GM19455 (cell line): ENCODE measurements at regions not wholly inside any gene's neighbourhood (a gene's known extent, or its start where the extent isn't known, plus 50 kb on each side); places are given as distances from the start of the nearest gene placed in this dataset.
"Not testable (repeated sequence)": the region's sequence is repeated elsewhere in the genome, so short reads cannot be mapped to it uniquely, and the experiment has no call there.

ENCODE experiments used
- ATAC-seq: cut with Tn5 transposase; IDR thresholded peaks from one replicate; pipeline ENCODE4 v1.9.1; 2021; ENCODE audit not compliant: unreplicated experiment

DNA sequence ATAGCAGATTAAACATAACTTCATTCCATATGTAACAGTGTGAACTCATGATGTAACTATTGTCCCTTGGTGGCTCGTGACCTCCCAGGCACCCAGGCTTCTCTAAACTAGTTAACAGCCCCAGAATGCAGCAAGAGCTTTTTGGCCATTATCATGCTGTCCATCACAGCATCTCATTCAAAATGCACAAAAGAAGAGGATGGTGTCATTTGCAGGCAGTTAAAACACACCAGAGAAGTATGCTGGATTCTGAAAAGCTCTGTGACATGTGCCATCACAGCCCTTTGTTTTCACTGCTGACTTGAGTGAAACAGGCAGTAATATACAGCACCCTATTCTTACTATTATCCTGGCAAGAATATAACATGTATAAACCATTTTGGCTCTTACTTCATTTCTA is 117.6 kb upstream of the CHMP2B start:
- ATAC-seq, result no peak

DNA sequence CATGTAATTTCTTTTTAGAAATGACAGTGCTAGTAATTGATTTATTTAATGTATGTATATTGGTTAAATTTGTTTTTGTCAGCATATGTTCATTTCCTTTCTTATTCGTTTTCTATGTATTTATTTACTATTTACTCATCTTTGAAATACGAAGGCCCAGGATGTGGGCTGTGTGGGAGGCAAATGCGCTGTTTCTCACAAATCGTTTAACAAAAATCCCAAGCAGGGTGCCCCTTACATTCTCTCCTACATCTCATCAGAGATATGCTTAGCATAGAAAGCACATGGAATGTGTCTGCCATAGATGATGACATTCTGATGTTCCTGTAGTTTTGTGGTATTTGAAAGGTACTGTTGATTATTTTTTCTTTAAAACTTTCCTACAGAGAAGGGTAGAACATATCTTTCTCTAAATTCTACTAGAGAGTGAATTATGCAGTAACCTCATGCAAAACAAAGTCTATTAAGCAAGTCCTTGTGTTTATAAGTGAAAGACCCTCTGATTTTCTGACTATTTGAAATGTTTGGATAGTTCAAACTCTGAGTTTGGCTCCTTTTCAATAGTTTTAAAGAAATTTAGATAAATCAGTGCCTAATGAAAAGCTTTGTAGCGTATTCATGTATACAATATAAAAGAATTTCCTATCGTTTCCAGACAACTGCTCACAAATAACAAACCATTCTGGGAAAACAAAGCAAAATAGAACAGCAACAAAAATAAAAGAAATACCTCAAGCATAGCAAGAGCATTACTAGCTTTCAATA is 111.1 kb upstream of the VGLL3 start:
- ATAC-seq, result no peak

DNA sequence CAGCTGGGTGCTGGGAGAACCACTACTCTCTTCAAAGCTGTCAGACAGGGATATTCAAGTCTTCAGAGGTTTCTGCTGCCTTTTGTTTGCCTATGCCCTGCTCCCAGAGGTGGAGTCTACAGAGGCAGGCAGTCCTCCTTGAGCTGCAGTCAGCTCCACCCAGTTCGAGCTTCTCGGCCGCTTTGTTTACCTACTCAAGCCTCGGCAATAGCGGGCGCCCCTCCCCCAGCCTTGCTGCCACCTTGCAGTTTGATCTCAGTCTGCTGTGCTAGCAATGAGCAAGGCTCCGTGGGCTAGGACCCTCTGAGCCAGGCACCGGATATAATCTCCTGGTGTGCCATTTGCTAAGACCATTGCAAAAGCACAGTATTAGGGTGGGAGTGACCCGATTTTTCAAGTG is 106.8 kb upstream of the VGLL3 start:
- not testable (repeated sequence) for ATAC-seq

DNA sequence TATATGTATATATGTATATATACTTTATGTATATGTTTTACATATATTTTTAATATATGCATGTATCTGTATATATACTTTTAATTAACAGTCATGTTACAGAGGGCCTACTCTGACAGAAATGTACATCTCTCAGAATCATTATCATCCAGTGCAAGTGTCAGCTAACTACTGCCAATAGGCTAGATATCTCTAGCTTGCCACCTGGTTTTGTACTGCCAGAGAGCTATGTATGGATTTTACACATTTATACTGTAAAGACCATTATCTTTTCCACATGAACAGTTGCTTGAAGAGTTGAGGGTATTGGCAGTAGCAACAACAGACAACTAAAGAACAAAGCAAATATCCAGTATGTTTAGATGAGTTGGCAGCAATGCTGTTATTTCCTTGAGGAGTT is 99.7 kb upstream of the VGLL3 start:
- no peak for ATAC-seq

DNA sequence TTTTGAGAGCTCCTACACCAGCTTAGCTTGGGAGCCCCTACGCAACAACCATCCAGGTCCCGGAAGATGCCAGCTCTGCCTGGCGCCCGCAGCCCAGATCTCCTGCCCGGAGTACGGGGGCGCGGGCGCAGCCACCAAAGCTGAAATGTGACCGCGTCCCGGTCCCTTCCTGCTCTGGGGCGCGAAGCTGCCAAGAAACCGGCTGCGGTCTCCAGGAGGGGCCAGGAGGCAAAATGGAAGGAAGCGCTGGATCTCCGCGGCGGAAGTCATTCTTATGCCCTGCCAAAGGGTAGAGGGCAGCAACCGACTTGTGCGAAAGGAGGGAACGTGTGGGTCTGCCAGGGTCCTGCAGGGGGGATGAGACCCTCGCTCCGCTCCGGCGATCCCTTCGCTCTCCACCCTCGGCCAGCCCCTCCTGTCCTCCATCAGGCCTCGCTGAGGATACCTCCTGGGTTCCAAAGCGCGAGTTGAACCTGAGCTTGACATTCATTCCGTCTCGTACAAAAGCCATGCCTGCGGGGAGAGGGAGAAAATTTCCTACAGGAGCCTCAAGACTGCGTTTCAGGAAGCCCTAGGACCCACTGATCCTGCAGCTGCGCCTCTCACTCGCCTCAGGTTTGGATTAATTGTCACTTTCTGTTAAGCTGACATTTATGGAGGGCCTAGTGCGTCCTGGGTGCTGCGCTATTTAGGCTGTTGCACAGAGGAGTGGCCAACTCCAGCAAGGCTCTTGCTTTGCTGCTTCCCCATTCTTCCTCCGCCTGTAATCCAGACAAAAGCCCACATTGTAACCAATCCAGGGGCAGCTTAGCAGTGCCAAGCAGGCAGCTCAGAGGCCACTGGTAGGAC is 98.3 kb upstream of the VGLL3 start:
- ATAC-seq, result peak; percentile 59

DNA sequence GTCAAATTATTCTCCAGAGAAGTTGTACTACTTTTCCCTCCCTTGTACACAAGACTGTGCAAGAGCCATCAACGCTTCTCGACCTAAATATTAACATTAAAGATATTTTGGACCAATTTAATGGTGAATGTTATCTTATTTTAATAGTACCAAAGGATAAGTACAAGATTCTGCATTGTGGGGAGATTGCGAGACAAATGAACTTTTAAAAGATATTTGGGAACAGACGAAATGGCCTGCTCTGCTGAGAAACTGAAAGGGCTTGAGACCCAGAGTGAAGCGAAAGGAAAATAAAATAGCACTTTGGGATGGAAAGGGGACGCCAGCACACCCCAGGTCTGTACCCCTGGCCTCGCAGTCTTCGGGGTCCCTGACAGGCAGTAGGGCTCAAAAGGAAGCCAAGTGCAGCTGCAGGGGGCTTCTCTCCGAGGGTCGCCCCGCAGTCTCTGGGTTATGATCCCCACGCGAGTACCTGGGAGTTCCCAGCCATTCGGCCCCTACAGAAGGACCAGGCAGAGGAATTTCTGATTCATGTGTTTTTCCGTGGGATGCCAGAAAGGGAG is 97.6 kb upstream of the VGLL3 start:
- peak; percentile 5 for ATAC-seq

DNA sequence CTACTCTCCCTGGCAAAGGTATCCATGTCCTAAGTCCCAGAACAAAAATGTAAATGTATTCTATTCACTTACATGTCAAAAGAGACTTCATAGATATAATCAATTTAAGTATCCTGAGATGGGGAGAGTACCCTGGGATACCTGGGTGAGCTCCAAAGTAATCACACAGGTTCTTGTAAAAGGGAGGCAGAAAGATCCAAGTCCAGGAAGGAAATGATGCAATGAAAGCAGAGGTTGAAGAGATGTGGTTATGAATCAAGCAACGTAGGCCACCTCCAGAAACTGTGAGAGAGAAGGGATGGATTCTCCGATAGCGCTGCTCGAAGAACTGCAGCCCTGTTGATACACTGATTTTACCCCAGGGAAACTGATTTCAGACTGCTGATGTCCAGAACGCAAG is 93.9 kb upstream of the VGLL3 start:
- no peak for ATAC-seq

DNA sequence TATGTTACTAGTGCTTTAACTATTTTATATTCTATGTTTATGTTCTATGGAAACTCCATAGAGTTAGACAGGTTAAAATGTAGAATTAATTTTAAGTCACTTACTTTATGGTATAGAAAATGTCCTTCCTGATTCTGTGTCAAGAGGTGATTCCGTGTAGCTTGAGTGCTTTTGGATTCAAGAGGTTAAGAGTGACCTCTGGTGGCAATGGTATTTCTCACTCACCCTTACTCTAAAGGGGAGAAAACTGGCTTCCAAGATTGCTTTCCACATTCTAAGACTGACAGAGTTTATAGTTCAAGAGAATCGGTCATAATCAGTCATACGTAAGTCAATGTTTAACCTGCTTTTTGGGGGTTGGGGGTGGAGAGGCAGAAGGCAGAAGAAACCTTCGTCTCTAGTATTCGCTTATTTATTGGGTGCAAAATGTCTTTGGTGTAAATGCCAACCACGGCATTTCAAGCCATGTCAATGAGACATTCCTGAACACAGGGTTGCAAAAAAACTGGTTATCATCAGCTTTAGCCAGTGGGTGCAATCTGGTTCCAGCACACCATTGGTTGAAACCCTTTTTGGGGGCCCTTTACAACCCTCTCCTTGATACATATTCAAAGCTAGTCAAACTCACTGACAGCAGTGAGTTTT is 92.0 kb upstream of the VGLL3 start:
- ATAC-seq, result no peak

DNA sequence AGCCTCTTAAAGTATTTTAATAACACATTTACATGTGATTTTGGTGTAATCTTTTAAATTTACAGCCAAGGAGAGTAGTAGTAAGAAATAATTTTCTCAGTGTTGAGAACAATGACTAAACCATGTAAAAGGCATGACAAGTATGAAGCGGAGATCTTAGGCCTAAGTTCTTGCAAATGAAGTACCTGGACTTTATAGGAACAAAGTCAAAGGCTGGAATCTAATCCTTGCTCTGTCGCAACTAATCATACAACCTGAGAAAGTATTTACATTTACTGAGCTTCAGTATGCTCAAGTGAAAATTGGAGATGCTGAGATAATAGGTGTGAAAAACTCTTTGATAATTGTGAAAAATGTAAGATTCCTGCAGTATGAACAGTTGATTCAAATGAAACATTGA is 86.4 kb upstream of the VGLL3 start:
- ATAC-seq, result no peak

DNA sequence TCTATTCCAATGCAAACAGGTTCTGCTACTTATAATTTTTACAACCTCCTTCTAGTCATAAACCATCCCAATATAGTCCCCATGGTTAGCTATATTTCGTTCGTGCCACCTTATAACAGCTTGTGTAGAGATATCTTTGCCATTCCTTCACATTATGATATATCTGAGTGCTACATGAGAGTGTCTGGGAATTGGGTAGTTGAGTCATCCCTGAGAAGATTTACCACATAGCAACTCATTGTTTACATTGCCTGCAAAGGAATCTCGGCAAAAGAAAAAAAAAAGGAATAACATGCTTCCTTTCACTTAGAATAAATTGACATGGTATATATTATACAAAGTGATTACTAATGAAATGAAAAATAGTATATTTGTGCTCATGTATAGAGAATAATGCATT is 86.0 kb upstream of the VGLL3 start:
- ATAC-seq, result no peak

DNA sequence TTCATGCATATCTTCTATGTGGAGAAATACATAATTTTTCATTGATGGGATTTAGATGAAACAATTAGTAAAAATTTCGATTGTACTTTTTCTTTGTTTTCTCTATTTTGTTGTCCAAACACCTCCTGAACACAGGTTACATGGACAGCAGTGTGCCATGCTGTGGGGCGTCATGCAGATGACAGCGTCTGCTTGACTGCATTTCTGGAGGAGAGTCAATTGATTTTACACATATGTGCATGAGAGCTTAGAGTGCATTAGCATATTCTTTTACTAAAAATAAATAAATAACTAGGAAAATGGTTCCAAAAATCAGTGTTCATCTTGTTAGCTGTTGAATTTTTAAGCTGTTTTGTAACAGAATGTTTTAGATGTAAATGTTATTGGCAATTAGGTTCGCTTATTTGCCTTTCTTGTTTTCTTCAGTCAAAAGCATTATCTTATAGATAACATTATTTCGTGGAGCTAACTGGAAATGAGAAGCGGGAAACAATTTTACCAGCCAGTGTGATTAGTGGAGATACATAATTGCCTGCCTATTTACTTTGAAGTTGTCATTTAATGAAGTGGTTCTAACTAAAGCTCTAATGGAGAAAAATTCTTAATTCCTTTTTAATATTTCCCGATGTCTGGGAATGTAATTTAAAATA is 82.7 kb upstream of the VGLL3 start:
- ATAC-seq, result no peak

DNA sequence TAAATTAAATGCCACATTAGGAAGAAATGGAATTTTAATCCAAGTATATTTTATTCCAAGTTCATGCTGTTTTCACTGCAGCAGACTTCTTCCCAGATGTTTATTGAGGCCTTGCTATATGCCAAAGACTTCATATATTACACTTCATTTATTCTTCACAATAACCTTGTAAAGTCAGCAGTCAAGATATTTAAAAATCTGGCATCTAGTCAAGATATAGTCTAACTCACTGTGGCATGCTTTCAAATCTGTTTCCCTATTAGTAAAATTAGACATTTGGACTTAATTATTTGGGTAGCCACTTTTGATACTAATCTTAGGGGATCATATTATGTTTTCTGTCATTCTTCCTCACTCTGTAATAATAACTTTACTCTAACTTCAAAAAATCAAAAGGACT is 81.5 kb upstream of the VGLL3 start:
- ATAC-seq, result no peak

DNA sequence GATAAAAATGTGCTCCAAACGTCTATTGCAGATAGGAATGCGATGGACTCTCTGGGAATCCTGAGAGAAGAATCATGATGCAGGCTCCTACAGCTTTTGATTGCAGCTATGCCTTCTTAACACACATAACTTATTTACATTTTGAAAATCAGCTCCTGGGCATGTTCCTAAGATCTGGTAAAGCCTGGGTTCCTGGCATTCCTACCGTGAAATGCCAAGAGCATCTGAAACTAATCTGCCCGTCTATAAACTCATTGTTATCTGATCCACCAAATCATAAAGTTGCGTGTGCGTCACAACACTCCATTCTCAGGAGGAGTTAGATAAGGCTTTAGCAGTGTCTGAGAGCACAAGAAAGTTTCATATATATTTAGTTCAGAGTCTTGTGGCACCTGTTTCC is 79.0 kb upstream of the VGLL3 start:
- no peak for ATAC-seq

DNA sequence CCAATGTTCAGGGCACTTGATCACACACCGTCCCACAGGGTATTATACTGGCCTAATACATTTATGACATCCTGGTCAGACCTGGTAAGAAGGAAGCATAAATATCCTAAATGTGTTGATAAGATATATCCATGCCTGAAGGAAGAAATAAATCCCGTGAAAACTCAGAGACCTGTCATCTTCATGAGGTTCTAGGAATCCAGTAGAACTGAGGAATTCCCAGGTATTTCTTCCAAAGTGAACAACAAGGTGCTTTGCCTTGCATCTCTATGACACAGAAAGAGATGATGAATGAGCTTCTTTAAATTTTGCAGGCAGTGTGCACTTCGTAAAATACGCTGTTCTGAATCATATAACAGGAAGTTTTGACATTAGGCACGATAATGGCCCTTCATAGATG is 78.1 kb upstream of the VGLL3 start:
- ATAC-seq, result no peak

DNA sequence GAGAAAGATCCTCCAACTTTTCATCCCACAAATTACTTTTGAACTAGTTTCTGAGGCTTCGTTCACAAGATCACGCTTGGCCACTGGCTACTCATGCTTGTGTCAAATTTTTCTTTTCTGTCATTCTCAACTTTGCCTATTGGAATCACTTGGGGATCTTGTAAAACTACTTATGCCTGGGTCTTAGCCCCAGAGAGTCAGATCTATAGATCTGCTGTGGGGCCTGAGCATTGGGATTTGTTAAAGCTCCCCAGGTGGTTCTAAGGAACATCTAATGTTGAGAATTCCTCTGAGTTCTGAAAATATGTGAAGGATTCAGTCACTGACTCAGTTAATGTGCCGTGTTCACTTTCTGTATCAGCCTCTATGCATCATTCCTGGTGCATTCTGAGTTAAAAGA is 71.7 kb upstream of the VGLL3 start:
- ATAC-seq, result no peak

DNA sequence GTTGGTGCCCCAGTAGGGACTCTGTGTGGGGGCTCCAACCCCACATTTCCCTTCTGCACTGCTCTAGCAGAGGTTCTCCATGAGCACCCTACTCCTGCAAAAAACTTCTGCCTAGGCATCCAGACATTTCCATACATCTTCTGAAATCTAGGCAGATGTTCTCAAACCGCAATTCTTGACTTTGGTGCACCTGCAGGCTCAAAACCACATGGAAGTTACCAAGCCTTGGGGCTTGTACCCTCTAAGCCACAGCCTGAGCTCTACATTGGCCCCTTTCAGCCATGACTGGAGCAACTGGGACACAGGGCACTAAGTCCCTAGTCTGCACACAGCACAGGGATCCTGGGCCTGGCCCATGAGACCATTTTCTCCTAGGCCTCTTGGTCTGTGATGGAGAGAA is 66.5 kb upstream of the VGLL3 start:
- ATAC-seq, result no peak

DNA sequence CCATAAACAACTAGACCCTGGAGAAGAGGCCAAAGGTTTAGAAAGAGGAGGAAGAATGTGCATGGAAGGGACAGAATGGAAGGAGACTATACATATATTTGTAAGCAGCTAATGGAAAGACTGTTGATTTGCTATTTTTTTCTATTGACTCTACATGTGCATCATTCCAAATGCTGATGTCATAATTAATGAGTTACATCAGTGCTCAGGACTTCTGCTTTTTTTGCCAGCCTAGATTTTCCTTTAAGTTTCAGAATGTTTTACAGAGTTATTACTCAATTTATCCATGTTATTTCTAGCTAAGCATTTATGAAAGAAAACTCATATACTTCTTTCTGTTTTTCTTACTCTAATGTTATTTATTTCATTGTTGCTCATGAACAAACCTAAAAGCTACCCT is 62.6 kb upstream of the VGLL3 start:
- ATAC-seq, result no peak

DNA sequence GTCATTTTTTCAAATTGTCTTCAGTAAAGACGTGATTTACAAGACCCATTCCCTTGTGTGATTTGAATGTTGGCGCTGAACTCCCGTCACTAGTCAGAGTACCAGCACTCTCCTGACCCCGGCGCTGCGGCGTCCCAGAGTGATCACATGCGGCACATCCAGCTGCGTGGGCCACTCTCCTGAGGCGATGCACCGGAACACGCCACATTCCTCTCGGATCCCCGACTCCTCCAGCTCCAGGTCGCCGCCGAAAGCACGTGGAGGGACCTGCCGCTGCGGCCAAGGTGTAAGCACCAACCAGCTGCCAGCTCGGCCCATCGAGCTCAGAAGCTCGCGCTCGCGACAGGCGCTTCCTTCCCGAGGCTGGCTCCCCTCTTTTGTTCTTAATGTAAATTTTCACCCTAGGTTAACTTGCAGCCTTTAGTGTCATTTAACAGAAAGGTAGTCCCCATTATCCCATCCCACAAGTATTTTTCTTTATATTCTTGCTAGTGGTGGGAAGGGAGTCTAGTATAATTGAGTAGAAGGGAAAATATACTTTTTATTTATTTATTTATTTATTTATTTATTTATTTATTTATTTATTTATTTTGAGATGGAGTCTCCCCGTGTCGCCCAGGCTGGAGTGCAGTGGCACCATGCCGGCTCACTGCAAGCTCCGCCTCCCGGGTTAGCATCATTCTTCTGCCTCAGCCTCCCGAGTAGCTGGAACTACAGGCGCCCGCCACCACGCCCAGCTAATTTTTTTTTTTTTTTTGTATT is 61.7 kb upstream of the VGLL3 start:
- no peak for ATAC-seq

DNA sequence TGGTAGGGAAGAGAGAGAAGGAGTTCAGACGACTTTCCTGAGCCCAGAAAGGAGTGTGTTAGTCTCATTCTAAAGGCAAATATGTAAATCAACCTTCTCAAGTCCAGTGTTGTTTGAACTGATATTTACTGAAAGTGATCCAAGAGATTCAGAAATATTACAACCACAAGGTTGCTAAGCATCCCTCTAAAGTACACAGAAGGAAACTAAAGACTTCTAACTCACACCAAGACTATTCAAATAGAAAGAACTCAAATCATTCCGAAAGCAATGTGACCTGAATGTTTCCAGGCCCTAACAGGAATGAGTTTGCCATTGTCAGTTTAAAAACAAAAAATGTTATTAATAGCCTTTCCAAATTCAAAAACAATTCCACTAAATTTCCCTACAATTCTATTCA is 56.9 kb upstream of the VGLL3 start:
- no peak for ATAC-seq

DNA sequence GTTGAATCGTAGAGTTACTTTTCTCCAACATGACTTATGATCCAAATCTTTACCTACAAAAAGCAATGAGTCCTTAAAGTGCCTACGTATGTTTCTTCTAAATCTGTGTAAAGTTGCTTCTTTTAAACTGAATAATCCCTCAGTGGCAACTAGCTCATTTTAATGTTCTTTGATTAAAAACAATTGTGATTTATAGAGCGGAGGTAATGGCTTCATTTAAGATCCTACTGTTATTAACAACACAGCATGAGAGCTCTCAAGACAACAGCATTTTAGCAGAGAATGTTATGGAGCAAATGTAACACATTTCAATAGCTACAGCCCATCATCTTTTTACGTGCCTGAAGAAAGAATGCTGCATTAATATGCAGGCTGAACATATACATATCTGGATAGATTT is 55.3 kb upstream of the VGLL3 start:
- ATAC-seq, result no peak
